ENCODE measurements at regions not wholly inside any gene's neighbourhood (a gene's known extent, or its start where the extent isn't known, plus 50 kb on each side); places are given as distances from the start of the nearest gene placed in this dataset.

GRCh38 chr11:37002831-37003230 lies 404.8 kb upstream of the RAG2 start:
- Histone ChIP-seq H3K27ac (no peak overlapping the region), H3K36me3 (no peaks in the 10 kb centered on the region), H3K9me3 (no peaks in the 10 kb centered on the region), H3K27me3 (no peaks in the 10 kb centered on the region), H3K4me3 (ENCODE audit: low read depth in 1 of 2, low read length in 1 of 2) (no peak overlapping the region), H3K4me1 (ENCODE audit: control insufficient read depth in 1 of 2, insufficient read depth in 1 of 2, low read depth in 1 of 2, low read length in 1 of 2) (no peaks in the 10 kb centered on the region)
- TF ChIP-seq CTCF (IDR thresholded peaks at IDR 0.05): no peak

GRCh38 chr11:36997656-36998055 lies 399.6 kb upstream of the RAG2 start:
- Histone ChIP-seq H3K27me3 (no peaks in the 10 kb centered on the region), H3K27ac (no peak overlapping the region), H3K4me3 (ENCODE audit: low read depth in 1 of 2, low read length in 1 of 2) (no peak overlapping the region), H3K4me1 (ENCODE audit: control insufficient read depth in 1 of 2, insufficient read depth in 1 of 2, low read depth in 1 of 2, low read length in 1 of 2) (no peaks in the 10 kb centered on the region), H3K9me3 (no peaks in the 10 kb centered on the region), H3K36me3 (no peaks in the 10 kb centered on the region)
- no peak for TF ChIP-seq CTCF (IDR thresholded peaks at IDR 0.05)

- H3K4me1 ChIP-seq (ENCODE audit: control insufficient read depth in 1 of 2, insufficient read depth in 1 of 2, low read depth in 1 of 2, low read length in 1 of 2): no peaks in the 10 kb centered on the region
- H3K27me3 ChIP-seq: no peaks in the 10 kb centered on the region
- H3K4me3 ChIP-seq (ENCODE audit: low read depth in 1 of 2, low read length in 1 of 2): no peak overlapping the region
- H3K36me3 ChIP-seq: no peaks in the 10 kb centered on the region
- no peak for TF ChIP-seq CTCF (IDR thresholded peaks at IDR 0.05)
- H3K27ac ChIP-seq: no peak overlapping the region
- H3K9me3 ChIP-seq: no peaks in the 10 kb centered on the region
These were observed 398.8 kb upstream of the RAG2 start for GRCh38 chr11:36996795-36997194.

GRCh38 chr11:36994208-36994607 lies 396.2 kb upstream of the RAG2 start:
- TF ChIP-seq CTCF (IDR thresholded peaks at IDR 0.05): no peak
- H3K36me3 ChIP-seq: no peaks in the 10 kb centered on the region
- no peaks in the 10 kb centered on the region for H3K9me3 ChIP-seq
- no peak overlapping the region for H3K4me3 ChIP-seq (ENCODE audit: low read depth in 1 of 2, low read length in 1 of 2)
- no peaks in the 10 kb centered on the region for H3K27me3 ChIP-seq
- H3K27ac ChIP-seq: no peak overlapping the region
- no peaks in the 10 kb centered on the region for H3K4me1 ChIP-seq (ENCODE audit: control insufficient read depth in 1 of 2, insufficient read depth in 1 of 2, low read depth in 1 of 2, low read length in 1 of 2)

- H3K4me1 ChIP-seq (ENCODE audit: control insufficient read depth in 1 of 2, insufficient read depth in 1 of 2, low read depth in 1 of 2, low read length in 1 of 2): no peaks in the 10 kb centered on the region
- no peak overlapping the region for H3K4me3 ChIP-seq (ENCODE audit: low read depth in 1 of 2, low read length in 1 of 2)
- H3K36me3 ChIP-seq: no peaks in the 10 kb centered on the region
- no peaks in the 10 kb centered on the region for H3K9me3 ChIP-seq
- H3K27me3 ChIP-seq: no peaks in the 10 kb centered on the region
- H3K27ac ChIP-seq: no peak overlapping the region
- no peak for TF ChIP-seq CTCF (IDR thresholded peaks at IDR 0.05)
These were observed 390.5 kb upstream of the RAG2 start for GRCh38 chr11:36988556-36988955.

GRCh38 chr11:36985562-36985961 lies 387.5 kb upstream of the RAG2 start:
- Histone ChIP-seq H3K4me3 (ENCODE audit: low read depth in 1 of 2, low read length in 1 of 2) (no peak overlapping the region), H3K9me3 (no peaks in the 10 kb centered on the region), H3K27ac (no peak overlapping the region), H3K27me3 (no peaks in the 10 kb centered on the region), H3K4me1 (ENCODE audit: control insufficient read depth in 1 of 2, insufficient read depth in 1 of 2, low read depth in 1 of 2, low read length in 1 of 2) (no peaks in the 10 kb centered on the region), H3K36me3 (no peaks in the 10 kb centered on the region)
- no peak for TF ChIP-seq CTCF (IDR thresholded peaks at IDR 0.05)

Data from neutrophil (primary cell).